ENCODE measurements at regions not wholly inside any gene's neighbourhood (a gene's known extent, or its start where the extent isn't known, plus 50 kb on each side); places are given as distances from the start of the nearest gene placed in this dataset.

DNA sequence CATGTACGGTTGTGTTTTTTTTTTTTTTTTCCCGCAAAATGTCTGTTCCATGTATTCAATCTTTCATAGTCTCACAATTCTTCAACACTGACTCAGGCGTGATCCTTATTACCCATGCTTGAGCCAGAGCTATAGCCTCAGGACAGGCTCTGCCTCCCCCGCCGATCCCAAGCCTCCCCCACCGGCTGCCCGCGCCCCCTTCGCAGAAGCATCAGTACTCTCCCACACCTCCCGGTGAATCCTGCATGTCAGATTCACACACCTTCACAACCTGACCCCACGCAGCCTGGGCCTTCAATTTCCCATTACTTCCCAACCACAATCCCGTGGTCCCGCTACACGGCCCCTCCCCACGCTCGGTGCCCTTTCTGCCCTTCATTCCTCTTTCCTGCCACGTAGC lies 401.5 kb upstream of the JARID2 start:
- no peaks in the 10 kb centered on the region for H3K4me1 ChIP-seq (ENCODE audit: insufficient read depth)
- no peak overlapping the region for H2AFZ ChIP-seq
- no peaks in the 10 kb centered on the region for H3K36me3 ChIP-seq (replicated peaks; ENCODE audit: insufficient read depth, low read depth)
- no peaks in the 10 kb centered on the region for H3K27me3 ChIP-seq
- no peaks in the 10 kb centered on the region for H3K9me3 ChIP-seq (ENCODE audit: low read depth)
- H3K27ac ChIP-seq, result no peak overlapping the region
- DNase-seq (ENCODE audit: low spot score), result no peak
- 88% methylated on average over 16 of the region's 17 CpGs for WGBS (ENCODE audit: low lambda C conversion rate, missing lambda C conversion rate)
- TF ChIP-seq EZH2 (IDR thresholded peaks at IDR 0.05; ENCODE audit: borderline replicate concordance) (no peak), EZH2phosphoT487 (IDR thresholded peaks at IDR 0.05; ENCODE audit: low read depth, severe bottlenecking, unreplicated experiment) (no peak)
- TF ChIP-seq, protein P1, sequence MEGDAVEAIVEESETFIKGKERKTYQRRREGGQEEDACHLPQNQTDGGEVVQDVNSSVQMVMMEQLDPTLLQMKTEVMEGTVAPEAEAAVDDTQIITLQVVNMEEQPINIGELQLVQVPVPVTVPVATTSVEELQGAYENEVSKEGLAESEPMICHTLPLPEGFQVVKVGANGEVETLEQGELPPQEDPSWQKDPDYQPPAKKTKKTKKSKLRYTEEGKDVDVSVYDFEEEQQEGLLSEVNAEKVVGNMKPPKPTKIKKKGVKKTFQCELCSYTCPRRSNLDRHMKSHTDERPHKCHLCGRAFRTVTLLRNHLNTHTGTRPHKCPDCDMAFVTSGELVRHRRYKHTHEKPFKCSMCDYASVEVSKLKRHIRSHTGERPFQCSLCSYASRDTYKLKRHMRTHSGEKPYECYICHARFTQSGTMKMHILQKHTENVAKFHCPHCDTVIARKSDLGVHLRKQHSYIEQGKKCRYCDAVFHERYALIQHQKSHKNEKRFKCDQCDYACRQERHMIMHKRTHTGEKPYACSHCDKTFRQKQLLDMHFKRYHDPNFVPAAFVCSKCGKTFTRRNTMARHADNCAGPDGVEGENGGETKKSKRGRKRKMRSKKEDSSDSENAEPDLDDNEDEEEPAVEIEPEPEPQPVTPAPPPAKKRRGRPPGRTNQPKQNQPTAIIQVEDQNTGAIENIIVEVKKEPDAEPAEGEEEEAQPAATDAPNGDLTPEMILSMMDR (IDR thresholded peaks at IDR 0.05; ENCODE audit: poor library complexity), result no peak
- no peaks in the 10 kb centered on the region for H3K9me2 ChIP-seq (replicated peaks; ENCODE audit: insufficient read depth)
- H3K79me2 ChIP-seq, result no peaks in the 10 kb centered on the region
- no peak overlapping the region for H3K4me2 ChIP-seq
- no peak overlapping the region for H3K4me3 ChIP-seq
- H4K20me1 ChIP-seq (ENCODE audit: insufficient read depth, poor library complexity, severe bottlenecking), result no peaks in the 10 kb centered on the region

- 94% methylated on average over 3 of the region's 3 CpGs for WGBS (ENCODE audit: low lambda C conversion rate, missing lambda C conversion rate)
- Histone ChIP-seq H4K20me1 (ENCODE audit: insufficient read depth, poor library complexity, severe bottlenecking) (no peaks in the 10 kb centered on the region), H3K9me3 (ENCODE audit: low read depth) (no peaks in the 10 kb centered on the region), H3K27me3 (no peaks in the 10 kb centered on the region), H3K79me2 (no peaks in the 10 kb centered on the region), H2AFZ (no peak overlapping the region), H3K9me2 (replicated peaks; ENCODE audit: insufficient read depth) (no peaks in the 10 kb centered on the region), H3K27ac (no peak overlapping the region), H3K36me3 (replicated peaks; ENCODE audit: insufficient read depth, low read depth) (no peaks in the 10 kb centered on the region), H3K4me3 (no peak overlapping the region), H3K4me2 (no peak overlapping the region), H3K4me1 (ENCODE audit: insufficient read depth) (no peaks in the 10 kb centered on the region)
- TF ChIP-seq EZH2phosphoT487 (IDR thresholded peaks at IDR 0.05; ENCODE audit: low read depth, severe bottlenecking, unreplicated experiment) (no peak), EZH2 (IDR thresholded peaks at IDR 0.05; ENCODE audit: borderline replicate concordance) (no peak)
- TF ChIP-seq, protein P1 (IDR thresholded peaks at IDR 0.05; ENCODE audit: poor library complexity), result no peak
- DNase-seq (ENCODE audit: low spot score), result no peak
These were observed 397.9 kb upstream of the JARID2 start for GRCh38 chr6:14848019-14848418.

- no peak overlapping the region for H2AFZ ChIP-seq
- H3K9me2 ChIP-seq (replicated peaks; ENCODE audit: insufficient read depth), result no peaks in the 10 kb centered on the region
- TF ChIP-seq EZH2phosphoT487 (IDR thresholded peaks at IDR 0.05; ENCODE audit: low read depth, severe bottlenecking, unreplicated experiment) (no peak), EZH2 (IDR thresholded peaks at IDR 0.05; ENCODE audit: borderline replicate concordance) (no peak)
- TF ChIP-seq, protein P1 (IDR thresholded peaks at IDR 0.05; ENCODE audit: poor library complexity), result no peak
- no peak overlapping the region for H3K4me3 ChIP-seq
- no peak overlapping the region for H3K27ac ChIP-seq
- H3K79me2 ChIP-seq, result no peaks in the 10 kb centered on the region
- H3K27me3 ChIP-seq, result no peaks in the 10 kb centered on the region
- no peaks in the 10 kb centered on the region for H3K9me3 ChIP-seq (ENCODE audit: low read depth)
- no peak overlapping the region for H3K4me2 ChIP-seq
- DNase-seq (ENCODE audit: low spot score), result no peak
- H3K4me1 ChIP-seq (ENCODE audit: insufficient read depth), result no peaks in the 10 kb centered on the region
- H4K20me1 ChIP-seq (ENCODE audit: insufficient read depth, poor library complexity, severe bottlenecking), result no peaks in the 10 kb centered on the region
- H3K36me3 ChIP-seq (replicated peaks; ENCODE audit: insufficient read depth, low read depth), result no peaks in the 10 kb centered on the region
These were observed 396.7 kb upstream of the JARID2 start for GRCh38 chr6:14849185-14849584.

DNA sequence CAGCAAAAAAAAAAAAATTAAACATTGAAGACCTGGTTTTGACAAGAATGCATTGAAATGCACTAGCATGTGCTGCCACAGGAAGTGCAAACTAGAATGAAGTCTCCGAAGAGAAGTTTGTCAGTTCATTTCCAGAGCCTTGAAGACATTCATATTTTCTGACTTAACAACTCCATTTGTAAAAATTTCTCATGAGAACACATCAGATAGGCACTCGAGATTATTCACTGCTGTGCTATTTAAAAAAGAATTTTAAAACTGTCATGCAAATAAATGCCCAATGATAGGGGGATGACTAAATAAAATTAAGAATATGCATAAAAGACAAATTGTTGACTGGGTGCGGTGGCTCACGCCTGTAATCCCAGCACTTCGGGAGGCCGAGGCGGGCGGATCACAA lies 394.6 kb upstream of the JARID2 start:
- TF ChIP-seq EZH2phosphoT487 (IDR thresholded peaks at IDR 0.05; ENCODE audit: low read depth, severe bottlenecking, unreplicated experiment) (no peak), EZH2 (IDR thresholded peaks at IDR 0.05; ENCODE audit: borderline replicate concordance) (no peak)
- TF ChIP-seq, protein P1 (IDR thresholded peaks at IDR 0.05; ENCODE audit: poor library complexity), result no peak
- no peak for DNase-seq (ENCODE audit: low spot score)
- no peaks in the 10 kb centered on the region for H3K4me1 ChIP-seq (ENCODE audit: insufficient read depth)
- no peak overlapping the region for H3K4me3 ChIP-seq
- no peaks in the 10 kb centered on the region for H3K9me3 ChIP-seq (ENCODE audit: low read depth)
- no peaks in the 10 kb centered on the region for H3K36me3 ChIP-seq (replicated peaks; ENCODE audit: insufficient read depth, low read depth)
- H4K20me1 ChIP-seq (ENCODE audit: insufficient read depth, poor library complexity, severe bottlenecking), result no peaks in the 10 kb centered on the region
- no peak overlapping the region for H3K4me2 ChIP-seq
- no peaks in the 10 kb centered on the region for H3K27me3 ChIP-seq
- 94% methylated on average over 8 of the region's 8 CpGs for WGBS (ENCODE audit: low lambda C conversion rate, missing lambda C conversion rate)
- H3K79me2 ChIP-seq, result no peaks in the 10 kb centered on the region
- H3K9me2 ChIP-seq (replicated peaks; ENCODE audit: insufficient read depth), result no peaks in the 10 kb centered on the region
- H2AFZ ChIP-seq, result no peak overlapping the region
- no peak overlapping the region for H3K27ac ChIP-seq
